GM20000 (cell line): ENCODE measurements at regions not wholly inside any gene's neighbourhood (a gene's known extent, or its start where the extent isn't known, plus 50 kb on each side); places are given as distances from the start of the nearest gene placed in this dataset.

Experiments
- DNase-seq: peaks from one replicate; pipeline ENCODE4 v3.0.0; 2012; ENCODE audit warnings: low spot score
- TF ChIP-seq, protein P1 (sequence below): IDR thresholded peaks from 2 replicates; pipeline ENCODE4 v1.5.1; 2012; ENCODE audit warnings: mild to moderate bottlenecking, control low read depth; ENCODE audit errors: extremely low read depth, missing control alignments

- TF ChIP-seq, protein P1, sequence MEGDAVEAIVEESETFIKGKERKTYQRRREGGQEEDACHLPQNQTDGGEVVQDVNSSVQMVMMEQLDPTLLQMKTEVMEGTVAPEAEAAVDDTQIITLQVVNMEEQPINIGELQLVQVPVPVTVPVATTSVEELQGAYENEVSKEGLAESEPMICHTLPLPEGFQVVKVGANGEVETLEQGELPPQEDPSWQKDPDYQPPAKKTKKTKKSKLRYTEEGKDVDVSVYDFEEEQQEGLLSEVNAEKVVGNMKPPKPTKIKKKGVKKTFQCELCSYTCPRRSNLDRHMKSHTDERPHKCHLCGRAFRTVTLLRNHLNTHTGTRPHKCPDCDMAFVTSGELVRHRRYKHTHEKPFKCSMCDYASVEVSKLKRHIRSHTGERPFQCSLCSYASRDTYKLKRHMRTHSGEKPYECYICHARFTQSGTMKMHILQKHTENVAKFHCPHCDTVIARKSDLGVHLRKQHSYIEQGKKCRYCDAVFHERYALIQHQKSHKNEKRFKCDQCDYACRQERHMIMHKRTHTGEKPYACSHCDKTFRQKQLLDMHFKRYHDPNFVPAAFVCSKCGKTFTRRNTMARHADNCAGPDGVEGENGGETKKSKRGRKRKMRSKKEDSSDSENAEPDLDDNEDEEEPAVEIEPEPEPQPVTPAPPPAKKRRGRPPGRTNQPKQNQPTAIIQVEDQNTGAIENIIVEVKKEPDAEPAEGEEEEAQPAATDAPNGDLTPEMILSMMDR, result no peak
- no peak for DNase-seq
Measured at GRCh38 chr14:28941758-28942157, 175.2 kb downstream of the FOXG1 start.

DNA sequence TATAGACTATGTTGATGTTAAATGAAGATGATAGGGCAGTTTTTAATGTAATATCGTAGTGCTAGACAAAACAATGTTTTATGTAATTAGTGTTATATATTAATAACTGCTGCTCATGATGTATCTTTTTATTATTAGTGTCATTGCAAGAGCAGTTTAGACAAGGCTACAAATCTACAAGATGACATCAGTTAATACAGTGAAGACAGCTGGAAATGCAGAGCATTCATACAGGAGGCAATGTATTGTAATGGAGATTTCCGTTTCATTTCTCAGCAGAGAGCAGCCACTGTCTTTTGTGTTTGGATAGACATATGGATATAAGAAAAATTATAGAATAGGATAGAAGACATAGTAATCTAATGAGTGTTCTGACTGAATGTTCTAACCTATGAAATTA lies 178.0 kb downstream of the FOXG1 start:
- TF ChIP-seq, protein P1, result no peak
- DNase-seq, result no peak

DNA sequence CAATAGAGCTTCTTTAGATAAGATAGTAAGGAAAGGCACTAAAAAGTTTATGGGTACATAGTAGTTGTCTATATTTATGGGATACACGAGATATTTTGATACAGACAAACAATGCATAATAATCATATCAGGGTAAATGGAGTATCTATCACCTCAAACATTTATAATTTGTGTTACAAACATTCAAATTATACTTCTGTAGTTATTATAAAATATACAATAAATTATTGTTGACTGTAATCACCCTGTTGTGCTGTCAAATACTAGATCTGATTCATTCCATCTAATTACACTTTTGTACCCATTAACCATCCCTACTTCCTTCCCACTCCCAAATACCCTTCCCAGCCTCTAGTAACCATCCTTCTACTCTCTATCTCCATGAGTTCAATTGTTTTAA lies 179.7 kb downstream of the FOXG1 start:
- DNase-seq, result no peak
- TF ChIP-seq, protein P1, result no peak

GRCh38 chr14:28949503-28949902 lies 182.9 kb downstream of the FOXG1 start:
- DNase-seq, result no peak
- TF ChIP-seq, protein P1, result no peak

- TF ChIP-seq, protein P1, result no peak
Measured at GRCh38 chr14:28952161-28952560, 185.6 kb downstream of the FOXG1 start.

GRCh38 chr14:28952666-28953065 lies 186.1 kb downstream of the FOXG1 start:
- TF ChIP-seq, protein P1, result no peak
- no peak for DNase-seq

More at GRCh38 chr14:28952161-28952560, 185.6 kb downstream of the FOXG1 start:
- no peak for DNase-seq

DNA sequence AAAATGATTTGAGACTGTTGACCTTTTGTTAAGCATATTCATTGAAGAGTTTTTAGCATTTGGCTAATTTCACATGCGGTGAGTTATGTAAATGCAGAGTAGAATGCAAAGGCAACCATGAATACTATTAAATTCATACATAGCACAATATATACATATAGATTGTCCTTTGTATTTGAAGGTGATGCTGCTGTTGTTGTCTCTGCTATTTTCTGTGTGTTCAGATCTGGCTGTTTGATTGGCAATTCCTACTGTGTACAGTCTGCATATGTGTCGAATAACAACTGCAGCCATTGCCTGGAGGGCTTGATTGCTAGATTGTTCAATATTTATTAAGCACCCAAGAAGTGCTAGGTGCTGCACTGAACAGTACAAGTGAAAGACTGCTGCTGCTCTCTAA lies 187.4 kb downstream of the FOXG1 start:
- TF ChIP-seq, protein P1, result no peak
- no peak for DNase-seq
